H1 (cell line): ENCODE measurements at regions not wholly inside any gene's neighbourhood (a gene's known extent, or its start where the extent isn't known, plus 50 kb on each side); places are given as distances from the start of the nearest gene placed in this dataset.

ENCODE experiments used
- CTCF ChIA-PET: fragments of 300-600 bp; sonication (Branson Sonifier 250); formaldehyde crosslinking; loops from one replicate; lab custom pipeline; 2021; ENCODE audit not compliant: partially characterized antibody; lab: Charles Lee
- POLR2A ChIA-PET: fragments of 300-600 bp; sonication (Branson Sonifier 250); formaldehyde crosslinking; loops from one replicate; lab custom pipeline; 2021; ENCODE audit warnings: inconsistent platforms; ENCODE audit not compliant: partially characterized antibody; lab: Charles Lee
- DNase-seq, 2 experiments: peaks; one replicate each; pipeline versions ENCODE4 v3.0.0 to v3.0.0-alpha.2; 2010 to 2022; ENCODE audit warnings: low spot score in 2 of 2, low read depth in 1 of 2, mixed read lengths in 1 of 2
- FAIRE-seq: peaks from 2 replicates; lab custom pipeline; 2011; peaks lifted over from hg19 to GRCh38; lab: Jason Lieb, UNC
- H2AFZ ChIP-seq: 2 replicates; pipeline ENCODE4 v1.8.1; 2012; ENCODE audit warnings: low read length, inconsistent platforms
- H2AK5ac ChIP-seq: 2 replicates; pipeline ENCODE4 v1.6.1; 2013; ENCODE audit warnings: low read depth, low read length
- H2BK120ac ChIP-seq: replicated peaks from 2 replicates; pipeline ENCODE3; 2013; ENCODE audit warnings: low read depth, low read length, inconsistent platforms
- H2BK12ac ChIP-seq: 2 replicates; pipeline ENCODE4 v1.6.1; 2013; ENCODE audit warnings: low read depth, low read length
- H2BK15ac ChIP-seq: 2 replicates; pipeline ENCODE4 v1.6.1; 2013; ENCODE audit warnings: low read length
- H2BK20ac ChIP-seq: 2 replicates; pipeline ENCODE4 v1.6.1; 2013; ENCODE audit warnings: low read length
- H2BK5ac ChIP-seq: 2 replicates; pipeline ENCODE4 v1.6.1; 2013; ENCODE audit warnings: low read depth, low read length
- H3K14ac ChIP-seq: 2 replicates; pipeline ENCODE4 v1.6.1; 2013; ENCODE audit warnings: inconsistent platforms; ENCODE audit not compliant: insufficient read length
- H3K18ac ChIP-seq: 2 replicates; pipeline ENCODE4 v1.6.1; 2013; ENCODE audit warnings: low read length; ENCODE audit errors: extremely low read depth
- H3K23ac ChIP-seq: 2 replicates; pipeline ENCODE4 v1.6.1; 2013; ENCODE audit warnings: inconsistent platforms; ENCODE audit not compliant: insufficient read length
- H3K23me2 ChIP-seq: 2 replicates; pipeline ENCODE4 v1.6.1; 2013; ENCODE audit warnings: low read depth, low read length
- H3K27ac ChIP-seq: 2 replicates; pipeline ENCODE4 v1.6.1; 2011; ENCODE audit warnings: low read depth, low read length, inconsistent platforms
- H3K27me3 ChIP-seq, 4 experiments: replicated peaks in 1 of 4; 1 replicate in 1 of 4; 2 replicates in 3 of 4; pipeline versions ENCODE4 v1.6.1 to v1.8.1; 2011 to 2013; ENCODE audit warnings: low read length in 3 of 4, mild to moderate bottlenecking in 3 of 4, inconsistent platforms in 2 of 4, mixed read lengths in 2 of 4, moderate library complexity in 1 of 4; ENCODE audit not compliant: control insufficient read depth in 3 of 4, insufficient read depth in 3 of 4; ENCODE audit errors: extremely low read depth in 1 of 4
- H3K36me3 ChIP-seq, 4 experiments: 2 replicates each; pipeline versions ENCODE4 v1.6.1 to v1.8.1; 2011 to 2013; ENCODE audit warnings: mild to moderate bottlenecking in 4 of 4, low read length in 3 of 4, moderate library complexity in 2 of 4, control low read depth in 1 of 4, inconsistent platforms in 1 of 4; ENCODE audit not compliant: insufficient read depth in 4 of 4, control insufficient read depth in 2 of 4
- H3K4ac ChIP-seq: replicated peaks from 2 replicates; pipeline ENCODE3; 2013; ENCODE audit warnings: low read length, low read depth, mixed read lengths, inconsistent platforms; ENCODE audit not compliant: insufficient read length
- H3K4me1 ChIP-seq, 4 experiments: replicated peaks in 1 of 4; 1 replicate in 1 of 4; 2 replicates in 3 of 4; pipeline versions ENCODE4 v1.6.1 to v1.8.1; 2011 to 2013; ENCODE audit warnings: low read length in 3 of 4, inconsistent platforms in 2 of 4, mixed read lengths in 1 of 4; ENCODE audit not compliant: insufficient read depth in 4 of 4, control insufficient read depth in 3 of 4
- H3K4me2 ChIP-seq, 2 experiments: 2 replicates each; pipeline versions ENCODE4 v1.6.1 to v1.8.1; 2011 to 2013; ENCODE audit warnings: low read depth in 2 of 2, low read length in 2 of 2, control low read depth in 1 of 2, inconsistent platforms in 1 of 2, mild to moderate bottlenecking in 1 of 2; ENCODE audit not compliant: insufficient read depth in 1 of 2
- H3K4me3 ChIP-seq, 4 experiments: fragments of 200-600, 300-600 bp in 1 of 4; sonication (generic), shearing (Covaris generic), sonication (Bioruptor Twin) in 1 of 4; 2 replicates each; pipeline versions ENCODE4 v1.5.1 to v1.8.1; 2011 to 2016; ENCODE audit warnings: low read length in 4 of 4, low read depth in 3 of 4, control low read depth in 2 of 4, inconsistent platforms in 2 of 4, mild to moderate bottlenecking in 2 of 4, mixed read lengths in 1 of 4, moderate library complexity in 1 of 4; ENCODE audit not compliant: insufficient read depth in 2 of 4; ENCODE audit errors: extremely low read depth in 1 of 4
- H3K56ac ChIP-seq: replicated peaks from 2 replicates; pipeline ENCODE3; 2013; ENCODE audit warnings: low read depth, mild to moderate bottlenecking, mixed read lengths, low read length, inconsistent platforms; ENCODE audit not compliant: insufficient read length
- H3K79me1 ChIP-seq: 2 replicates; pipeline ENCODE4 v1.6.1; 2013; ENCODE audit warnings: low read depth, low read length, control low read depth
- H3K79me2 ChIP-seq, 2 experiments: 2 replicates each; pipeline versions ENCODE4 v1.6.1 to v1.8.1; 2012 to 2013; ENCODE audit warnings: low read length in 2 of 2, mild to moderate bottlenecking in 2 of 2, inconsistent platforms in 1 of 2; ENCODE audit not compliant: insufficient read depth in 2 of 2, control insufficient read depth in 1 of 2
- H3K9ac ChIP-seq, 4 experiments: replicated peaks in 1 of 4; 1 replicate in 1 of 4; 2 replicates in 3 of 4; pipeline versions ENCODE4 v1.6.1 to v1.8.1; 2011 to 2013; ENCODE audit warnings: low read depth in 3 of 4, low read length in 3 of 4, control low read depth in 2 of 4, mild to moderate bottlenecking in 2 of 4, moderate library complexity in 2 of 4, inconsistent platforms in 1 of 4; ENCODE audit errors: extremely low read depth in 1 of 4
- H3K9me3 ChIP-seq, 2 experiments: 2 replicates each; pipeline versions ENCODE4 v1.6.1 to v1.8.1; 2012 to 2013; ENCODE audit warnings: mild to moderate bottlenecking in 2 of 2, moderate library complexity in 2 of 2, control low read depth in 1 of 2, inconsistent platforms in 1 of 2, low read depth in 1 of 2, low read length in 1 of 2, mixed read lengths in 1 of 2; ENCODE audit not compliant: insufficient read depth in 2 of 2
- H4K20me1 ChIP-seq, 2 experiments: replicated peaks in 1 of 2; 2 replicates each; pipeline versions ENCODE3 to v1.8.1; 2011 to 2013; ENCODE audit warnings: inconsistent platforms in 2 of 2, low read length in 2 of 2, mild to moderate bottlenecking in 1 of 2; ENCODE audit not compliant: insufficient read depth in 2 of 2, control insufficient read depth in 1 of 2
- H4K5ac ChIP-seq: 2 replicates; pipeline ENCODE4 v1.6.1; 2013; ENCODE audit warnings: low read length, low read depth, mixed read lengths, inconsistent platforms; ENCODE audit not compliant: insufficient read length
- H4K8ac ChIP-seq: 2 replicates; pipeline ENCODE4 v1.8.0; 2013; ENCODE audit warnings: mild to moderate bottlenecking, moderate library complexity, low read length, inconsistent platforms; ENCODE audit not compliant: insufficient read depth; ENCODE audit errors: extremely low read depth
- H4K91ac ChIP-seq: replicated peaks from 2 replicates; pipeline ENCODE3; 2013; ENCODE audit warnings: low read length, mixed read lengths, inconsistent platforms; ENCODE audit not compliant: insufficient read length
- BACH1 ChIP-seq: IDR thresholded peaks from 2 replicates; pipeline ENCODE4 v1.6.1; 2012; ENCODE audit warnings: low read length, improper control_type of control experiment
- CBX5 ChIP-seq: fragments of 300-800, 300-1000 bp; sonication (generic); IDR thresholded peaks from 2 replicates; pipeline ENCODE4 v1.7.1; 2016; ENCODE audit warnings: antibody characterized with exemption, low read length, low read depth
- CREB1 ChIP-seq: IDR thresholded peaks from 2 replicates; pipeline ENCODE4 v1.6.1; 2012; ENCODE audit warnings: inconsistent platforms
- CTBP2 ChIP-seq: IDR thresholded peaks from 2 replicates; pipeline ENCODE4 v1.7.0; 2011; ENCODE audit warnings: borderline replicate concordance, mild to moderate bottlenecking, moderate library complexity, mixed read lengths, low read length; ENCODE audit not compliant: insufficient read depth, insufficient read length
- EGR1 ChIP-seq: IDR thresholded peaks from 2 replicates; pipeline ENCODE4 v1.6.1; 2011; ENCODE audit warnings: low read depth, low read length, borderline replicate concordance
- GTF2F1 ChIP-seq: IDR thresholded peaks from 2 replicates; pipeline ENCODE4 v1.6.1; 2012; ENCODE audit warnings: low read depth, low read length, improper control_type of control experiment, borderline replicate concordance
- KDM1A ChIP-seq: fragments of 200-600, 300-600 bp; sonication (generic); IDR thresholded peaks from 2 replicates; pipeline ENCODE4 v1.7.1; 2016; ENCODE audit warnings: mild to moderate bottlenecking, low read length, borderline replicate concordance
- KDM5A ChIP-seq: fragments of 200-600 bp; IDR thresholded peaks from 2 replicates; pipeline ENCODE4 v1.7.1; 2012; ENCODE audit warnings: mild to moderate bottlenecking, low read length, inconsistent platforms, mixed read lengths
- NANOG ChIP-seq: IDR thresholded peaks from 2 replicates; pipeline ENCODE4 v1.6.1; 2011; ENCODE audit warnings: low read length, low read depth, mild to moderate bottlenecking, inconsistent platforms; ENCODE audit not compliant: insufficient read depth, poor library complexity, severe bottlenecking
- SP1 ChIP-seq: IDR thresholded peaks from 2 replicates; pipeline ENCODE4 v1.6.1; 2011; ENCODE audit warnings: low read depth, low read length
- SUZ12 ChIP-seq: fragments of 200-600 bp; sonication (generic); IDR thresholded peaks from 2 replicates; pipeline ENCODE4 v1.6.1; 2012; ENCODE audit warnings: mild to moderate bottlenecking, inconsistent platforms, low read length, moderate library complexity, mixed read lengths
- TAF1 ChIP-seq: IDR thresholded peaks from 2 replicates; pipeline ENCODE4 v1.6.1; 2011; ENCODE audit warnings: mild to moderate bottlenecking, low read depth, low read length
- WGBS, 2 experiments: shearing (Covaris generic) in 1 of 2; methylation state at CpG; one replicate each; pipeline versions ENCODE4 v1.1.6 to v1.1.7; 2013 to 2015; ENCODE audit warnings: low lambda C conversion rate in 2 of 2, mixed read lengths in 2 of 2, inconsistent platforms in 1 of 2, low coverage in 1 of 2, missing lambda C conversion rate in 1 of 2; ENCODE audit not compliant: insufficient replicate concordance in 2 of 2, insufficient coverage in 1 of 2, insufficient read length in 1 of 2; ENCODE audit errors: extremely low coverage in 1 of 2, missing lambda C conversion rate in 1 of 2; 5-methylcytosine and 5-hydroxymethylcytosine counted together

- Histone ChIP-seq H2BK120ac (no peak overlapping the region), H2BK5ac (no peak overlapping the region), H3K56ac (no peak overlapping the region), H3K23me2 (no peaks in the 10 kb centered on the region), H3K23ac (no peak overlapping the region), H2BK12ac (no peak overlapping the region), H3K79me2 (no peaks in the 10 kb centered on the region), H3K18ac (no peak overlapping the region), H3K79me1 (no peaks in the 10 kb centered on the region), H3K4me2 (no peak overlapping the region), H2BK20ac (no peak overlapping the region), H3K27me3 (no peaks in the 10 kb centered on the region), H3K27ac (no peak overlapping the region), H3K4ac (no peak overlapping the region), H3K14ac (no peak overlapping the region), H3K4me1 (no peaks in the 10 kb centered on the region; a peak in 1 of 7 replicates), H4K20me1 (no peaks in the 10 kb centered on the region), H2BK15ac (no peak overlapping the region), H3K36me3 (no peaks in the 10 kb centered on the region), H3K9ac (no peak overlapping the region), H3K9me3 (no peaks in the 10 kb centered on the region), H3K4me3 (no peak overlapping the region), H2AK5ac (no peak overlapping the region), H4K91ac (no peak overlapping the region), H4K5ac (no peak overlapping the region), H4K8ac (no peak overlapping the region), H2AFZ (no peak overlapping the region)
- DNase-seq: no peak
- POLR2A ChIA-PET: no interaction called here
- WGBS, 2 experiments: 100% methylated on average over 2 of the region's 2 CpGs; no CpG with 5 or more reads in 1 of the 2 experiments
- CTCF ChIA-PET: no interaction called here
- TF ChIP-seq EGR1 (no peak), GTF2F1 (no peak), BACH1 (no peak), TAF1 (no peak), KDM5A (no peak), CBX5 (no peak), SP1 (no peak), KDM1A (no peak), CREB1 (no peak), SUZ12 (no peak), NANOG (no peak), CTBP2 (no peak)
- no peak for FAIRE-seq
Observed at GRCh38 chr5:60509519-60509918, 190.4 kb downstream of the DEPDC1B start.
